NCI-H446 treated with DMSO at 0.1 percent for 48 hours (cell line): ENCODE measurements at regions not wholly inside any gene's neighbourhood (a gene's known extent, or its start where the extent isn't known, plus 50 kb on each side); places are given as distances from the start of the nearest gene placed in this dataset.
"Not testable (repeated sequence)": the region's sequence is repeated elsewhere in the genome, so short reads cannot be mapped to it uniquely, and the experiment has no call there.

Experiments used
- DNase-seq: peaks from one replicate; lab custom pipeline; 2025; lab: John Stamatoyannopoulos, UW

DNA sequence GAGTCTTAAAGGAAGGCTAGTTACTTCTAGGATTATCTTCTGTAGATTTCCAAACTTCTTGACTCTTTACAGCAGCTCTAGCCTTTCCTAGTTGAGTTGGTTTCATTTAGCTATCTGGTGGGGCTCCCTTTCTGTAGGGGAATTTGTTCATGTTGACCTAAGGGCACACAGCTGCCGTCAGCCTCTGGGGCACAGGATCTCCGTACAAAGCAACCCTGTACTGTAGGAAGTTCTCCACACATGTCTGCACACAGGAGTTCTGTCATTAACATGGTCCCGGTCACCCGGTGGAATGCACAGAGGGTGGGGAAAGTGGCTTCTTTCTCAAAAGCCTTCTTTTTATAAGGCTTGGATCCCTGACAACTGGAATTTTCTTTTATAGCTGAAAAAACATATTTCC lies 88.7 kb upstream of the TNIK start:
- DNase-seq = no peak

GRCh38 chr3:171543759-171544300 lies 83.6 kb upstream of the TNIK start:
- DNase-seq = no peak

GRCh38 chr3:171542976-171543375 lies 82.8 kb upstream of the TNIK start:
- no peak for DNase-seq

DNA sequence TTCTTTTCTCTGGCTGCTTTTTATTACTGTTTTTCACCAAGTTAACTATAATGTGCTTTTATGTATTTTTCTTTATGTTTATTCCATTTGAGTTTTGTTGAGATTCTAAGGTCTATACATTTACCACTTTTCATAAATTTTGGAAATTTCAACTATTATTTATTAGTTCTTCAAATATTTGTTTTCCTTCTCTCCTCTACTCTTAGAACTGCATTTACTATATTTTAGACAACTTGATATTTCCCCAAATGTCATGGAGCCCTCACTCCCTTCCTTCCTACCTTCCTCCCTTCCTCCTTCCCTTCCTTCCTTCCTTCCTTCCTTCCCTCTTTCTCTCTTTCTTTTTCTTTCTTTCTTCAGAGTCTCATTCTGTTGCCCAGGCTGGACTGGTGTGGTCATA lies 81.4 kb upstream of the TNIK start:
- DNase-seq = no peak

DNA sequence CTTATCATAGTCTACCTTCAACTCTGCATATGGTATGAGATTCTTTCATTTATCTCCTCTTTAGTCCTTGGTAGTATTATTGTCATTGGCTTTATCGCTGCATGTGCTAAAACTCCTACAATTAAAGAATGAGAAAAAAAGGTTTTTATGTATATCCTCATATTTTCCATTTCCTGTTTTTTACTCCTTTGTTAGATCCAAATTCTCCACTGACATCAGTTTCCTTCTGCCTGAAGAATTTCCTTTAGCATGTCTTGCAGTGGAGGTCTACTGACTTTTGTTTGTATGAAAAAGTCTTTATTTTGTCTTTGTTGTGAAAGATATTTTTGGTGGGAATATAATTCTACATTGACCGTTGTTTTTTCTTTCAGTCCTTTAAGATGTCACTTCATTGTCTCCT lies 81.0 kb upstream of the TNIK start:
- DNase-seq = no peak

GRCh38 chr3:171535799-171536198 lies 75.6 kb upstream of the TNIK start:
- DNase-seq = no peak

DNA sequence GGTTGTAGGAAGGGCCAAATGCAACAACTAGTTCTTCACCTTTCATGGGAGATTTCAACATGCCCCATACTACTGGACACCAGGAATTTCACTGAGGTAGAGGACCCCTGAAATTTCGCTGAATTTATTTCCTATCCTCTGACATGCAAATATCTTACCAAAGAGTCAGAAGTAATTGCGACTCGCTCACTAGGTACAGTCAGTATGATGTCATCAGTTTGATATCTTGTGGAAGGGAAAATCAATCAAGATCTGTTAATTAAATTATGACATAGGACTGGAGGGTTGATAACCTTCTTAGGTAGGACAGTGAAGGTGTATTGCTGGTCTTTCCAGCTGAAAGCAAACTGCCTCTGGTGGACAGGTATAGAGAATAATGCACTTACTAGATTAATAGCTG lies 74.9 kb upstream of the TNIK start:
- no peak for DNase-seq

GRCh38 chr3:171533702-171534101 lies 73.5 kb upstream of the TNIK start:
- DNase-seq = peak; percentile 97

DNA sequence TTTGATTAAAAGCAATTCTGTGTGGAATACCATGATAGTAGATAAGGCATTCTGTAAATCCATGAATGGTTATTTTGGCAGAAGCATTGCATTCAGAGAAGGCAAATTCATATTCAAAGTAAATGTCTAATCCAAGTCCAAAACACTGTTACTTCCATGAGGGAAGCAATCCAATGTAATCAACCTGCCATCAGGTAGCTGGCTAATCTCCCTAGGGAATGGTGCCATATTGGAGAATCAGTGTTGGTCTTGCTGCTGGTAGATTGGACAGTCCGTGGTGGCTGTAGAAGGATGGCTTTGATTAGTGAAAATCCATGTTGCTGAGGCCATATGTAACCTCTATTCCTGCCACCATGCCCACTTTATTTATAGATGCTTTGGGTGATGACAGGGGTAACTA lies 72.1 kb upstream of the TNIK start:
- no peak for DNase-seq

- DNase-seq = no peak
Measured at GRCh38 chr3:171531716-171532115, 71.5 kb upstream of the TNIK start.

DNA sequence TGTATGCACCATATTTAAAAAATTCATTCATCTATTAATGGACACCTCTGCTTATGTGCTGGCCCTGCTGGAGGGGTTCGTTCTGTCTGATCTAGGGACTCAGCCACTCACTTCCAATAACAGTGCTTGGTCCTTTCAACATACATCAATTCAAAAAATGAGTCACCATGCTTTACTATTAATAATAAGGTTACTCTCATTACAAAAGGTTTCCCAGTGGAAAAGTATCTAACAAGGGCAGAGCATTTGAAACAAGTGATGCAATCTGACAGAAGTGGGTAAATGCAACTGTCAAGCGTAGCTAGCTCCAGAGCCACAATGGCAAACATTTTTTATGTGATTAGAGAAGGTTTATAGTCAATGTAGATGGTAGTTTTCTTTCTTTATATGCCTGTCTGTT lies 67.9 kb upstream of the TNIK start:
- no peak for DNase-seq

GRCh38 chr3:171526869-171527268 lies 66.7 kb upstream of the TNIK start:
- no peak for DNase-seq

DNA sequence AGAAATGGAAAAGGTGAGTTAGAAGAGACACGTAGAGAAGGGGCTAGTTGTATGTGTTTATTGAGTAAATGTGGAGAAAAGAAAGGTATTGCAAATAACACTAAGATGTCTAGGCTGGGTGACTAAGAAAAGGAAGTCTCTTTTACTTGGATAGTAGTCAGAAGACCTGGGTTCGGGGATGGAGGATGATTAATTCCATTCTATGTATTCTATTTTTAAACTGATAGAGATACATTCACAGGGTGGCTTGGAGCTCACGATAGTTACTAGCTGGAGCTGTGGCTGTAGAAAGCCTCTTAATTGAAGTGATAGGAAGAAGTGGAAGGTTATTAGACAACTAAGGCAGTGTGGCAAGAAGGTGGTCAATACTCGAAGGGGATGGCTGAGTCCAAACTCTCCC lies 65.9 kb upstream of the TNIK start:
- DNase-seq = no peak

GRCh38 chr3:171525437-171525836 lies 65.2 kb upstream of the TNIK start:
- DNase-seq = no peak

DNA sequence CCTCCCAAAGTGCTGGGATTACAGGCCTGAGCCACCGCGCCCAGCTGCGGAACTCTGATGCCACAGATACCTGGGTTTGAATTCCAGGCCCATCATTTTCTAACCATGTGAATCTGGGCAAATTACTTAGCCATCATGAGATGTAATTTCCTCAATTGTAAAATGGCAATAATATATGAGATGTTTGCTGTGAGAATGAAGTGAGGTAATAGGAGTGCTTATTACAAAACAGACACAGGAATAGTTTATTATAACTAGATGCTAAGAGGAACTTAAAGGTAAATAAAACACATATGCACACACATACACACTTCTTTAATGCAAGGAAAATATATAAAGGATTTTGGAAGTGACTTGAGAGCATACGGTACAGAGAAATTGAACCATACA lies 64.7 kb upstream of the TNIK start:
- DNase-seq = no peak

DNA sequence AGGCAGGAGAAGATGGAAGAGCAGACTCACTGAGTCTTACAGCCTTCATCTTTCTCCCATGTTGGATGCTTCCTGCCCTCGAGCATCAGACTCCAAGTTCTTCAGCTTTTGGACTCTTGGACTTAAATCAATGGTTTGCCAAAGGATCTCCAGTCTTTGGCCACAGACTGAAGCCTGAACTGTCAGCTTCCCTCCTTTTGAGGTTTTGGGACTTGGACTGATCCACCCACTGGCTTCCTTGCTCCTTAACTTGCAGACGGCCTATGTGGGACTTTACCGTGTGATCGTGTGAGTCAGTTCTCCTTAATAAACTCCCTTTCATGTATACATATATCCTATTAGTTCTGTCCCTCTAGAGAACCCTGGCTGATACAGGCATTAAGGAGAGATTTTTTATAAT lies 62.4 kb upstream of the TNIK start:
- no peak for DNase-seq

- DNase-seq = not testable (repeated sequence)
Measured at GRCh38 chr3:171519423-171519822, 59.2 kb upstream of the TNIK start.

- no peak for DNase-seq
Measured at GRCh38 chr3:171516765-171517164, 56.6 kb upstream of the TNIK start.

- no peak for DNase-seq
Measured at GRCh38 chr3:171514466-171514865, 54.3 kb upstream of the TNIK start.

DNA sequence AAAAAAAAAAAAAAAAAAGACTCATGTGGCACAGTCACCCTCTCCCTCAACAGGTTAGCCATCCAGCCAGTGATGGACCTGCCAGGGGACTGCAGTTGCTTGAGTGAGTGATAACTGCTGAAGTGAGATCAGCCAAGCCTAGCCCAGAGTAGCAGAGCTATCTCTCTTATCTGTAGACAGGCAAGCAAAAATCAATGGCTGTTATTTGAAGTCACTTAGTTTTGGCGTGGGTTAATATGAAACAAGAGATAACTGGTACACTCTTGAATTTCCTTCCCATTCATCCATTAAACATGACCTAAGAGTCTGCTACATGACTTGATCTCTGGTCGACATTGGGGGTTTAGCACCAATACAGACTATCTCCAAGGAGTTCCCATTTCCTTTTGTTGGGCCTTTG lies 51.2 kb upstream of the TNIK start:
- DNase-seq = no peak
